Effector memory CD8-positive, alpha-beta T cell (primary cell): ENCODE measurements at regions not wholly inside any gene's neighbourhood (a gene's known extent, or its start where the extent isn't known, plus 50 kb on each side); places are given as distances from the start of the nearest gene placed in this dataset.

Experiments
- ATAC-seq: fragments of 150-1000 bp; cut with Tn5 transposase; replicated peaks from 2 replicates; pipeline ENCODE4 v1.10.0; 2021; ENCODE audit warnings: mild to moderate bottlenecking, moderate library complexity
- DNase-seq, 3 experiments: peaks; one replicate each; pipeline ENCODE4 v3.0.0; 2021
- H3K27ac Mint-ChIP-seq, 2 donors: one replicate each; pipeline ENCODE4 v1.8.0; 2022; ENCODE audit warnings: mild to moderate bottlenecking in 2 of 2, mixed read lengths in 2 of 2, moderate library complexity in 2 of 2
- H3K27me3 Mint-ChIP-seq, 2 donors: one replicate each; pipeline ENCODE4 v1.8.0; 2022; ENCODE audit warnings: mixed read lengths in 2 of 2
- H3K36me3 Mint-ChIP-seq: one replicate; pipeline ENCODE4 v1.8.0; 2022; ENCODE audit warnings: mild to moderate bottlenecking, moderate library complexity, mixed read lengths; ENCODE audit not compliant: insufficient read depth
- H3K4me1 Mint-ChIP-seq, 2 donors: one replicate each; pipeline ENCODE4 v1.8.0; 2022; ENCODE audit warnings: low read depth in 2 of 2, mixed read lengths in 2 of 2
- H3K4me3 Mint-ChIP-seq, 2 donors: one replicate each; pipeline ENCODE4 v1.8.0; 2022; ENCODE audit warnings: mild to moderate bottlenecking in 2 of 2, mixed read lengths in 2 of 2, moderate library complexity in 2 of 2
- H3K9me3 Mint-ChIP-seq, 2 donors: one replicate each; pipeline ENCODE4 v1.8.0; 2022; ENCODE audit warnings: mixed read lengths in 2 of 2

GRCh38 chr16:79484237-79484636 is 116.3 kb downstream of the MAF start:
- Mint-ChIP-seq H3K27ac (no peak overlapping the region), H3K36me3 (no peaks in the 10 kb centered on the region), H3K9me3 (no peaks in the 10 kb centered on the region), H3K27me3 (peaks cover 8 to 24% of the 10 kb centered on the region in 2 donors), H3K4me3 (no peak overlapping the region), H3K4me1 (peaks cover 9% of the 10 kb centered on the region in 2 donors)
- no peak for ATAC-seq
- DNase-seq, result no peak

- ATAC-seq (no peak), DNase-seq (no peak)
- Mint-ChIP-seq H3K36me3 (no peaks in the 10 kb centered on the region), H3K4me1 (peaks cover 8 to 9% of the 10 kb centered on the region in 2 donors), H3K27me3 (peaks cover 8 to 24% of the 10 kb centered on the region in 2 donors), H3K27ac (no peak overlapping the region), H3K4me3 (no peak overlapping the region), H3K9me3 (no peaks in the 10 kb centered on the region)
Measured at GRCh38 chr16:79483336-79483735, 117.2 kb downstream of the MAF start.

GRCh38 chr16:79482011-79482410 is 118.5 kb downstream of the MAF start:
- H3K9me3 Mint-ChIP-seq, result no peaks in the 10 kb centered on the region

GRCh38 chr16:79480929-79481328 is 119.6 kb downstream of the MAF start:
- H3K4me3 Mint-ChIP-seq, result no peak overlapping the region
- peaks cover 8 to 9% of the 10 kb centered on the region in 2 donors for H3K4me1 Mint-ChIP-seq
- H3K36me3 Mint-ChIP-seq, result no peaks in the 10 kb centered on the region
- no peak for DNase-seq
- peak overlapping the region in 1 of 2 donors; percentile 16 for H3K27ac Mint-ChIP-seq
- H3K27me3 Mint-ChIP-seq, result peaks cover 8 to 24% of the 10 kb centered on the region in 2 donors
- no peaks in the 10 kb centered on the region for H3K9me3 Mint-ChIP-seq
- no peak for ATAC-seq

More at GRCh38 chr16:79482011-79482410, 118.5 kb downstream of the MAF start:
- H3K27ac Mint-ChIP-seq, result no peak overlapping the region
- ATAC-seq (no peak), DNase-seq (no peak)
- peaks cover 8 to 9% of the 10 kb centered on the region in 2 donors for H3K4me1 Mint-ChIP-seq
- H3K4me3 Mint-ChIP-seq, result no peak overlapping the region
- H3K27me3 Mint-ChIP-seq, result peaks cover 8 to 24% of the 10 kb centered on the region in 2 donors
- H3K36me3 Mint-ChIP-seq, result no peaks in the 10 kb centered on the region

- no peak for ATAC-seq
- H3K27ac Mint-ChIP-seq, result no peak overlapping the region
- H3K4me3 Mint-ChIP-seq, result no peak overlapping the region
- H3K4me1 Mint-ChIP-seq, result peaks cover 8 to 9% of the 10 kb centered on the region in 2 donors
- no peak for DNase-seq
- H3K27me3 Mint-ChIP-seq, result peaks cover 8 to 24% of the 10 kb centered on the region in 2 donors
- no peaks in the 10 kb centered on the region for H3K36me3 Mint-ChIP-seq
- no peaks in the 10 kb centered on the region for H3K9me3 Mint-ChIP-seq
Measured at GRCh38 chr16:79480056-79480455, 120.5 kb downstream of the MAF start.

GRCh38 chr16:79476580-79476979 is 124.0 kb downstream of the MAF start:
- Mint-ChIP-seq H3K4me1 (peaks cover 4 to 8% of the 10 kb centered on the region in 2 donors), H3K36me3 (no peaks in the 10 kb centered on the region), H3K4me3 (no peak overlapping the region), H3K27me3 (peaks cover 0 to 15% of the 10 kb centered on the region in 2 donors), H3K9me3 (no peaks in the 10 kb centered on the region), H3K27ac (no peak overlapping the region)
- no peak for ATAC-seq
- no peak for DNase-seq

GRCh38 chr16:79475841-79476240 is 124.7 kb downstream of the MAF start:
- no peak for DNase-seq
- Mint-ChIP-seq H3K36me3 (peaks cover 2% of the 10 kb centered on the region), H3K27me3 (peaks cover 0 to 7% of the 10 kb centered on the region in 2 donors), H3K4me3 (no peak overlapping the region), H3K4me1 (peaks cover 0 to under 1% of the 10 kb centered on the region in 2 donors), H3K9me3 (no peaks in the 10 kb centered on the region), H3K27ac (no peak overlapping the region)
- ATAC-seq, result no peak

GRCh38 chr16:79473456-79473855 is 127.1 kb downstream of the MAF start:
- H3K4me1 Mint-ChIP-seq, result no peaks in the 10 kb centered on the region

GRCh38 chr16:79472426-79472825 is 128.1 kb downstream of the MAF start:
- Mint-ChIP-seq H3K36me3 (peaks cover 3% of the 10 kb centered on the region), H3K4me1 (no peaks in the 10 kb centered on the region), H3K4me3 (no peak overlapping the region), H3K9me3 (no peaks in the 10 kb centered on the region), H3K27ac (no peak overlapping the region), H3K27me3 (peaks cover 0 to 6% of the 10 kb centered on the region in 2 donors)
- no peak for DNase-seq
- ATAC-seq, result no peak

More at GRCh38 chr16:79473456-79473855, 127.1 kb downstream of the MAF start:
- ATAC-seq, result no peak
- Mint-ChIP-seq H3K27me3 (peaks cover 0 to 6% of the 10 kb centered on the region in 2 donors), H3K9me3 (no peaks in the 10 kb centered on the region), H3K27ac (no peak overlapping the region), H3K36me3 (peaks cover 3% of the 10 kb centered on the region), H3K4me3 (no peak overlapping the region)
- DNase-seq, result no peak

- Mint-ChIP-seq H3K27ac (peak overlapping the region in 1 of 2 donors; percentile 52), H3K4me3 (no peak overlapping the region), H3K9me3 (no peaks in the 10 kb centered on the region), H3K27me3 (peaks cover 0 to 6% of the 10 kb centered on the region in 2 donors), H3K4me1 (no peaks in the 10 kb centered on the region), H3K36me3 (peaks cover 3% of the 10 kb centered on the region)
- ATAC-seq (no peak), DNase-seq (no peak)
Measured at GRCh38 chr16:79469999-79470398, 130.5 kb downstream of the MAF start.

- H3K4me1 Mint-ChIP-seq, result no peaks in the 10 kb centered on the region
- H3K4me3 Mint-ChIP-seq, result no peak overlapping the region
- no peak for DNase-seq
- H3K9me3 Mint-ChIP-seq, result no peaks in the 10 kb centered on the region
- peaks cover 0 to 6% of the 10 kb centered on the region in 2 donors for H3K27me3 Mint-ChIP-seq
- H3K27ac Mint-ChIP-seq, result peak overlapping the region in 1 of 2 donors; percentile 41
- H3K36me3 Mint-ChIP-seq, result peaks cover 3% of the 10 kb centered on the region
- ATAC-seq, result no peak
Measured at GRCh38 chr16:79468631-79469030, 131.9 kb downstream of the MAF start.

GRCh38 chr16:79468121-79468552 is 132.4 kb downstream of the MAF start:
- H3K27me3 Mint-ChIP-seq, result peaks cover 0 to 9% of the 10 kb centered on the region in 2 donors
- ATAC-seq, result no peak
- H3K36me3 Mint-ChIP-seq, result peaks cover 3% of the 10 kb centered on the region
- DNase-seq, result no peak
- no peaks in the 10 kb centered on the region for H3K9me3 Mint-ChIP-seq
- no peak overlapping the region for H3K4me3 Mint-ChIP-seq
- H3K27ac Mint-ChIP-seq, result peak overlapping the region in 1 of 2 donors; percentile 41
- no peaks in the 10 kb centered on the region for H3K4me1 Mint-ChIP-seq

GRCh38 chr16:79466111-79466510 is 134.4 kb downstream of the MAF start:
- H3K4me1 Mint-ChIP-seq, result no peaks in the 10 kb centered on the region
- no peaks in the 10 kb centered on the region for H3K9me3 Mint-ChIP-seq
- H3K36me3 Mint-ChIP-seq, result peaks cover 3% of the 10 kb centered on the region
- no peak overlapping the region for H3K27ac Mint-ChIP-seq
- no peak for DNase-seq
- ATAC-seq, result no peak
- peaks cover 0 to 9% of the 10 kb centered on the region in 2 donors for H3K27me3 Mint-ChIP-seq
- H3K4me3 Mint-ChIP-seq, result no peak overlapping the region

- no peak overlapping the region for H3K27ac Mint-ChIP-seq
- no peak overlapping the region for H3K4me3 Mint-ChIP-seq
- no peaks in the 10 kb centered on the region for H3K36me3 Mint-ChIP-seq
- DNase-seq, result no peak
- H3K27me3 Mint-ChIP-seq, result peaks cover 0 to 9% of the 10 kb centered on the region in 2 donors
- no peak for ATAC-seq
- no peaks in the 10 kb centered on the region for H3K4me1 Mint-ChIP-seq
- H3K9me3 Mint-ChIP-seq, result no peaks in the 10 kb centered on the region
Measured at GRCh38 chr16:79463841-79464240, 136.7 kb downstream of the MAF start.
